Neural cell (in vitro differentiated cells): ENCODE measurements at regions not wholly inside any gene's neighbourhood (a gene's known extent, or its start where the extent isn't known, plus 50 kb on each side); places are given as distances from the start of the nearest gene placed in this dataset.

Source experiments
- H2AFZ ChIP-seq: fragments of 200-600, 300-800 bp; sonication (generic), shearing (Covaris generic); 2 replicates; pipeline ENCODE4 v1.6.0; 2014; ENCODE audit warnings: low read depth, mild to moderate bottlenecking, antibody characterized with exemption, low read length, moderate library complexity
- H3F3A ChIP-seq: fragments of 200-600 bp; shearing (Covaris generic); 2 replicates; pipeline ENCODE4 v1.6.1; 2016; ENCODE audit warnings: mild to moderate bottlenecking, moderate library complexity, mixed read lengths, antibody characterized with exemption, low read length; ENCODE audit not compliant: insufficient read depth, poor library complexity, severe bottlenecking
- H3K27ac ChIP-seq: fragments of 200-600, 300-800 bp; sonication (generic), shearing (Covaris generic); 2 replicates; pipeline ENCODE4 v1.5.1; 2014; ENCODE audit warnings: mild to moderate bottlenecking, low read length, moderate library complexity
- H3K27me3 ChIP-seq: fragments of 300-800, 200-600 bp; sonication (generic), shearing (Covaris generic); 2 replicates; pipeline ENCODE4 v1.6.0; 2014; ENCODE audit warnings: mild to moderate bottlenecking, low read depth, low read length, moderate library complexity; ENCODE audit not compliant: insufficient read depth
- H3K36me3 ChIP-seq: fragments of 300-800, 200-600 bp; sonication (generic), shearing (Covaris generic); 2 replicates; pipeline ENCODE4 v1.5.1; 2014; ENCODE audit warnings: mild to moderate bottlenecking, antibody characterized with exemption, low read length, moderate library complexity; ENCODE audit not compliant: insufficient read depth
- H3K4me2 ChIP-seq: fragments of 300-800, 200-600 bp; sonication (generic), shearing (Covaris generic); 2 replicates; pipeline ENCODE4 v1.6.0; 2014; ENCODE audit warnings: mild to moderate bottlenecking, low read length
- H3K4me3 ChIP-seq: fragments of 300-800, 200-600 bp; sonication (generic), shearing (Covaris generic); 2 replicates; pipeline ENCODE4 v1.5.1; 2014; ENCODE audit warnings: mild to moderate bottlenecking, low read length, moderate library complexity
- H3K79me2 ChIP-seq: fragments of 200-600 bp; shearing (Covaris generic); replicated peaks from 2 replicates; pipeline ENCODE4 v1.6.0; 2014; ENCODE audit warnings: mild to moderate bottlenecking, low read length, moderate library complexity; ENCODE audit not compliant: insufficient read depth
- H3K9ac ChIP-seq: fragments of 300-800, 200-600 bp; sonication (generic), shearing (Covaris generic); 2 replicates; pipeline ENCODE4 v1.6.1; 2016; ENCODE audit warnings: mild to moderate bottlenecking, low read length, mixed read lengths
- H3K9me2 ChIP-seq: fragments of 200-600 bp; shearing (Covaris generic); 2 replicates; pipeline ENCODE4 v1.6.1; 2016; ENCODE audit warnings: mild to moderate bottlenecking, low read length, mixed read lengths; ENCODE audit not compliant: insufficient read depth
- H3K9me3 ChIP-seq: fragments of 200-600, 300-800 bp; sonication (generic), shearing (Covaris generic); 2 replicates; pipeline ENCODE4 v1.6.1; 2016; ENCODE audit warnings: mild to moderate bottlenecking, mixed run types, low read length, moderate library complexity, mixed read lengths
- H4K20me1 ChIP-seq: fragments of 200-600 bp; shearing (Covaris generic); 2 replicates; pipeline ENCODE4 v1.6.1; 2016; ENCODE audit warnings: mild to moderate bottlenecking, mixed run types; ENCODE audit not compliant: insufficient read depth
- EP300 ChIP-seq: fragments of 450-650 bp; conservative IDR thresholded peaks from 2 replicates; pipeline ENCODE4 v1.6.1; 2014; ENCODE audit warnings: antibody characterized with exemption, mild to moderate bottlenecking, moderate library complexity; ENCODE audit not compliant: poor library complexity, severe bottlenecking
- EZH2 ChIP-seq: fragments of 200-600, 300-800 bp; shearing (Covaris generic), sonication (generic); IDR thresholded peaks from 2 replicates; pipeline ENCODE4 v1.6.1; 2014; ENCODE audit warnings: antibody characterized with exemption, low read length, borderline replicate concordance, mild to moderate bottlenecking; ENCODE audit not compliant: insufficient read depth, poor library complexity, severe bottlenecking
- MXI1 ChIP-seq: fragments of 450-650 bp; conservative IDR thresholded peaks from 2 replicates; pipeline ENCODE4 v1.6.1; 2014; ENCODE audit warnings: antibody characterized with exemption, mild to moderate bottlenecking; ENCODE audit not compliant: poor library complexity, severe bottlenecking
- POLR2AphosphoS5 ChIP-seq: IDR thresholded peaks from 2 replicates; pipeline ENCODE4 v1.6.1; 2012
- RAD21 ChIP-seq: fragments of 450-650 bp; conservative IDR thresholded peaks from 2 replicates; pipeline ENCODE4 v1.6.1; 2014; ENCODE audit warnings: antibody characterized with exemption, mild to moderate bottlenecking, moderate library complexity
- SMC3 ChIP-seq: fragments of 450-650 bp; conservative IDR thresholded peaks from 2 replicates; pipeline ENCODE4 v1.6.1; 2014; ENCODE audit warnings: antibody characterized with exemption, mild to moderate bottlenecking, moderate library complexity; ENCODE audit not compliant: poor library complexity
- TAF1 ChIP-seq: IDR thresholded peaks from 2 replicates; pipeline ENCODE4 v1.6.1; 2012; ENCODE audit warnings: low read depth
- TF ChIP-seq, protein P1 (sequence below): IDR thresholded peaks from 2 replicates; pipeline ENCODE4 v1.6.1; 2012; ENCODE audit warnings: borderline replicate concordance
- TF ChIP-seq, protein P2 (sequence below): fragments of 450-650 bp; IDR thresholded peaks from 2 replicates; pipeline ENCODE4 v1.5.1; 2014; ENCODE audit warnings: antibody characterized with exemption, mild to moderate bottlenecking, moderate library complexity; ENCODE audit not compliant: poor library complexity, severe bottlenecking

DNA sequence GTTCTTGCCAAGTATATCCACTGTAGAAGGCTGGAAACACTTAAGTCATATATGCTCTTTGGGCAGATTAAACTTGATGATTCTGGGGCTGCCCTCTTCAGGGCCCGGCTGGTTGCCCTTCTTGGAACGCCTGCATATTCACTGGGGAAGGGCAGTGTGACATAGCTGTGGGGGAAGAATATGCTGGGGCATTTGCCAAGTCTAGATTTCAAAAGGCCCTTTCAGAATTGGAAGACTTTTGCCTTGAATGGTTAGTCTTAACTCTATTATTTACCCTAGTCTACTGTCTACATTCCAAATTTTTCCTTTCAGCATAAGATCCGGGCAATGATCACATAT is 161.2 kb upstream of the PITX1 start:
- Histone ChIP-seq H3K9ac (no peak overlapping the region), H3K4me2 (no peak overlapping the region), H3K27ac (no peak overlapping the region), H3K27me3 (peaks cover 30% of the 10 kb centered on the region), H3K79me2 (no peaks in the 10 kb centered on the region), H3K9me3 (peaks cover 13% of the 10 kb centered on the region), H3K4me3 (no peak overlapping the region), H3K9me2 (no peaks in the 10 kb centered on the region), H2AFZ (no peak overlapping the region), H4K20me1 (no peaks in the 10 kb centered on the region), H3F3A (no peaks in the 10 kb centered on the region), H3K36me3 (no peaks in the 10 kb centered on the region)
- TF ChIP-seq EZH2 (no peak), POLR2AphosphoS5 (no peak), TAF1 (no peak), EP300 (no peak), SMC3 (no peak), RAD21 (no peak), MXI1 (no peak)
- TF ChIP-seq, protein P1, sequence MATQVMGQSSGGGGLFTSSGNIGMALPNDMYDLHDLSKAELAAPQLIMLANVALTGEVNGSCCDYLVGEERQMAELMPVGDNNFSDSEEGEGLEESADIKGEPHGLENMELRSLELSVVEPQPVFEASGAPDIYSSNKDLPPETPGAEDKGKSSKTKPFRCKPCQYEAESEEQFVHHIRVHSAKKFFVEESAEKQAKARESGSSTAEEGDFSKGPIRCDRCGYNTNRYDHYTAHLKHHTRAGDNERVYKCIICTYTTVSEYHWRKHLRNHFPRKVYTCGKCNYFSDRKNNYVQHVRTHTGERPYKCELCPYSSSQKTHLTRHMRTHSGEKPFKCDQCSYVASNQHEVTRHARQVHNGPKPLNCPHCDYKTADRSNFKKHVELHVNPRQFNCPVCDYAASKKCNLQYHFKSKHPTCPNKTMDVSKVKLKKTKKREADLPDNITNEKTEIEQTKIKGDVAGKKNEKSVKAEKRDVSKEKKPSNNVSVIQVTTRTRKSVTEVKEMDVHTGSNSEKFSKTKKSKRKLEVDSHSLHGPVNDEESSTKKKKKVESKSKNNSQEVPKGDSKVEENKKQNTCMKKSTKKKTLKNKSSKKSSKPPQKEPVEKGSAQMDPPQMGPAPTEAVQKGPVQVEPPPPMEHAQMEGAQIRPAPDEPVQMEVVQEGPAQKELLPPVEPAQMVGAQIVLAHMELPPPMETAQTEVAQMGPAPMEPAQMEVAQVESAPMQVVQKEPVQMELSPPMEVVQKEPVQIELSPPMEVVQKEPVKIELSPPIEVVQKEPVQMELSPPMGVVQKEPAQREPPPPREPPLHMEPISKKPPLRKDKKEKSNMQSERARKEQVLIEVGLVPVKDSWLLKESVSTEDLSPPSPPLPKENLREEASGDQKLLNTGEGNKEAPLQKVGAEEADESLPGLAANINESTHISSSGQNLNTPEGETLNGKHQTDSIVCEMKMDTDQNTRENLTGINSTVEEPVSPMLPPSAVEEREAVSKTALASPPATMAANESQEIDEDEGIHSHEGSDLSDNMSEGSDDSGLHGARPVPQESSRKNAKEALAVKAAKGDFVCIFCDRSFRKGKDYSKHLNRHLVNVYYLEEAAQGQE = no peak
- TF ChIP-seq, protein P2, sequence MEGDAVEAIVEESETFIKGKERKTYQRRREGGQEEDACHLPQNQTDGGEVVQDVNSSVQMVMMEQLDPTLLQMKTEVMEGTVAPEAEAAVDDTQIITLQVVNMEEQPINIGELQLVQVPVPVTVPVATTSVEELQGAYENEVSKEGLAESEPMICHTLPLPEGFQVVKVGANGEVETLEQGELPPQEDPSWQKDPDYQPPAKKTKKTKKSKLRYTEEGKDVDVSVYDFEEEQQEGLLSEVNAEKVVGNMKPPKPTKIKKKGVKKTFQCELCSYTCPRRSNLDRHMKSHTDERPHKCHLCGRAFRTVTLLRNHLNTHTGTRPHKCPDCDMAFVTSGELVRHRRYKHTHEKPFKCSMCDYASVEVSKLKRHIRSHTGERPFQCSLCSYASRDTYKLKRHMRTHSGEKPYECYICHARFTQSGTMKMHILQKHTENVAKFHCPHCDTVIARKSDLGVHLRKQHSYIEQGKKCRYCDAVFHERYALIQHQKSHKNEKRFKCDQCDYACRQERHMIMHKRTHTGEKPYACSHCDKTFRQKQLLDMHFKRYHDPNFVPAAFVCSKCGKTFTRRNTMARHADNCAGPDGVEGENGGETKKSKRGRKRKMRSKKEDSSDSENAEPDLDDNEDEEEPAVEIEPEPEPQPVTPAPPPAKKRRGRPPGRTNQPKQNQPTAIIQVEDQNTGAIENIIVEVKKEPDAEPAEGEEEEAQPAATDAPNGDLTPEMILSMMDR = no peak

DNA sequence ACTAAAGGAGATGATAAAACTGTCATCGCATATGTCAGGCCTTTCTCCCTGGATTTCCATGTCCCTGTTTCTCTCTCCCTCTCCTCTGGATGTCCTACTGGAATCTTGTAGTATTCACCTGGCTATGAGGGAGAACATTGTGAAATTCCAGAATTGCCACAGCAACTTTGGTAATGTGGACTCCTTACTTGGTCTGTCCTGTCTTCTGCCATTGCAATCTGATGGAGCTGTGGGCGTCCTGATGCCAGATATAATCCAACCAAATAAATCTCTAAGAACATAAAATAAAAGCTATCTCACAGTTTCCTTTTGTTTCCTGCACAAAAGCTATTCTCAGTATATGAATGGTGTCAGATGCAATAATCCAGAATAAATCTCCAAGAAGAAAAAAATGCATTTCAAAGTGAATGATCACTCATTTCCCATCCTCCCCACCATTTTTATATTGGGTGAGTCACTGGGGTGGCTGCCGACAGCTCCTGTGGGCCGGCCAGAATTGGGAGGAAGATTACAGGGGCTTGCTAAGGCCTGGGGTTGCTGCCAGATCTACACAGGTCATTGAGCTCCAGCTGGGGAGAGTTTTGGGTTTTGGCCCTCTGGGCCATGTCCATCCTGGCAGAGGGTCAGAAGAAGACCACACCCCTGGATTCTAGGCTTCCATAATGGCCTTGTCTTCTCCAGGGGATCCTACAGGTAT is 160.7 kb upstream of the PITX1 start:
- H2AFZ ChIP-seq = no peak overlapping the region

More for the DNA sequence above, 160.7 kb upstream of the PITX1 start:
- no peaks in the 10 kb centered on the region for H4K20me1 ChIP-seq
- no peaks in the 10 kb centered on the region for H3K79me2 ChIP-seq
- H3F3A ChIP-seq = no peaks in the 10 kb centered on the region
- H3K9me2 ChIP-seq = no peaks in the 10 kb centered on the region
- peaks cover 35% of the 10 kb centered on the region for H3K27me3 ChIP-seq
- no peak overlapping the region for H3K27ac ChIP-seq
- H3K9me3 ChIP-seq = peaks cover 13% of the 10 kb centered on the region
- no peak for TF ChIP-seq EZH2
- no peak for TF ChIP-seq EP300
- TF ChIP-seq SMC3 = no peak
- no peak for TF ChIP-seq RAD21
- TF ChIP-seq TAF1 = no peak
- TF ChIP-seq, protein P1 = no peak
- no peak for TF ChIP-seq POLR2AphosphoS5
- TF ChIP-seq MXI1 = no peak
- TF ChIP-seq, protein P2 = no peak
- no peak overlapping the region for H3K4me3 ChIP-seq
- no peak overlapping the region for H3K9ac ChIP-seq
- H3K4me2 ChIP-seq = no peak overlapping the region
- H3K36me3 ChIP-seq = no peaks in the 10 kb centered on the region
